HEK293 (cell line): ENCODE measurements at regions not wholly inside any gene's neighbourhood (a gene's known extent, or its start where the extent isn't known, plus 50 kb on each side); places are given as distances from the start of the nearest gene placed in this dataset.

Source experiments
- CTCF ChIA-PET: fragments of 350-600 bp; formaldehyde crosslinking; extraction: SDS; loops from one replicate; lab custom pipeline; 2021; ENCODE audit warnings: antibody characterized with exemption; lab: Yijun Ruan, JAX
- POLR2A ChIA-PET: fragments of 300-600 bp; formaldehyde crosslinking; extraction: SDS; loops from one replicate; lab custom pipeline; 2020; ENCODE audit warnings: antibody characterized with exemption, inconsistent platforms; lab: Yijun Ruan, JAX
- H3K27ac ChIP-seq: fragments of 200-500 bp; sonication (Bioruptor generic); 2 replicates; pipeline ENCODE4 v1.5.1; 2014; ENCODE audit warnings: low read depth, low read length, control low read depth, inconsistent platforms; ENCODE audit errors: extremely low read depth
- H3K36me3 ChIP-seq, 2 experiments: fragments of 200-500 bp in 1 of 2; sonication (Bioruptor generic) in 1 of 2; 1 replicate in 1 of 2; 2 replicates in 1 of 2; pipeline ENCODE4 v1.5.1; 2014 to 2017; ENCODE audit warnings: inconsistent platforms in 2 of 2, low read length in 2 of 2; ENCODE audit not compliant: control insufficient read depth in 2 of 2, insufficient read depth in 1 of 2
- H3K4me1 ChIP-seq: fragments of 200-500 bp; sonication (Bioruptor generic); 2 replicates; pipeline ENCODE4 v1.5.1; 2014; ENCODE audit warnings: mild to moderate bottlenecking, low read length, inconsistent platforms; ENCODE audit not compliant: control insufficient read depth, insufficient read depth
- H3K4me3 ChIP-seq: 2 replicates; pipeline ENCODE4 v1.5.1; 2011; ENCODE audit warnings: low read depth, mild to moderate bottlenecking, control low read depth, low read length, moderate library complexity
- H3K9me3 ChIP-seq: fragments of 200-500 bp; sonication (Bioruptor generic); 2 replicates; pipeline ENCODE4 v1.5.1; 2014; ENCODE audit warnings: low read depth, low read length, inconsistent platforms; ENCODE audit not compliant: control insufficient read depth, insufficient read depth
- KLF1 ChIP-seq: fragments of 450-650 bp; formaldehyde crosslinking; IDR thresholded peaks from 2 replicates; pipeline ENCODE4 v1.5.1; 2016; ENCODE audit warnings: missing biosample characterization, missing genetic modification characterization
- ZEB2 ChIP-seq: fragments of 450-650 bp; formaldehyde crosslinking; IDR thresholded peaks from 2 replicates; pipeline ENCODE4 v1.5.1; 2016; ENCODE audit warnings: missing biosample characterization, missing genetic modification characterization
- ZIC2 ChIP-seq: fragments of 450-650 bp; formaldehyde crosslinking; IDR thresholded peaks from 2 replicates; pipeline ENCODE4 v1.5.1; 2016; ENCODE audit warnings: missing biosample characterization, missing genetic modification characterization
- ZNF121 ChIP-seq: fragments of 450-650 bp; formaldehyde crosslinking; IDR thresholded peaks from 2 replicates; pipeline ENCODE4 v1.5.1; 2016; ENCODE audit warnings: missing biosample characterization, missing genetic modification characterization
- ZNF138 ChIP-seq: fragments of 450-650 bp; formaldehyde crosslinking; IDR thresholded peaks from 2 replicates; pipeline ENCODE4 v1.5.1; 2016; ENCODE audit warnings: missing biosample characterization, missing genetic modification characterization, borderline replicate concordance
- ZNF211 ChIP-seq: fragments of 450-650 bp; formaldehyde crosslinking; IDR thresholded peaks from 2 replicates; pipeline ENCODE4 v1.5.1; 2016; ENCODE audit warnings: low read depth, missing biosample characterization, missing genetic modification characterization
- ZNF23 ChIP-seq: fragments of 450-650 bp; formaldehyde crosslinking; IDR thresholded peaks from 2 replicates; pipeline ENCODE4 v1.5.1; 2016; ENCODE audit warnings: missing biosample characterization, missing genetic modification characterization, borderline replicate concordance
- ZNF354C ChIP-seq: fragments of 450-650 bp; formaldehyde crosslinking; IDR thresholded peaks from 2 replicates; pipeline ENCODE4 v1.5.1; 2016; ENCODE audit warnings: missing biosample characterization, missing genetic modification characterization, low read depth, borderline replicate concordance
- ZNF433 ChIP-seq: fragments of 450-650 bp; formaldehyde crosslinking; IDR thresholded peaks from 2 replicates; pipeline ENCODE4 v1.5.1; 2016; ENCODE audit warnings: missing biosample characterization, missing genetic modification characterization, low read depth
- ZNF629 ChIP-seq: fragments of 450-650 bp; formaldehyde crosslinking; IDR thresholded peaks from 2 replicates; pipeline ENCODE4 v1.5.1; 2017; ENCODE audit warnings: missing biosample characterization, missing genetic modification characterization
- ZNF777 ChIP-seq: fragments of 450-650 bp; formaldehyde crosslinking; IDR thresholded peaks from 2 replicates; pipeline ENCODE4 v1.5.1; 2017; ENCODE audit warnings: missing biosample characterization, missing genetic modification characterization, borderline replicate concordance
- TF ChIP-seq, protein P1 (sequence below): fragments of 450-650 bp; formaldehyde crosslinking; IDR thresholded peaks from 2 replicates; pipeline ENCODE4 v1.5.1; 2016; ENCODE audit warnings: missing biosample characterization, missing genetic modification characterization, borderline replicate concordance
- TF ChIP-seq, protein P2 (sequence below): fragments of 450-650 bp; formaldehyde crosslinking; IDR thresholded peaks from 2 replicates; pipeline ENCODE4 v1.5.1; 2017; ENCODE audit warnings: missing biosample characterization, missing genetic modification characterization
- TF ChIP-seq, protein P3 (sequence below): IDR thresholded peaks from 2 replicates; pipeline ENCODE4 v1.6.1; 2011; ENCODE audit warnings: mild to moderate bottlenecking, low read depth, low read length, borderline replicate concordance
- TF ChIP-seq, protein P4 (sequence below): fragments of 450-650 bp; formaldehyde crosslinking; IDR thresholded peaks from 2 replicates; pipeline ENCODE4 v1.5.1; 2016; ENCODE audit warnings: missing biosample characterization, missing genetic modification characterization, low read depth
- TF ChIP-seq, protein P5 (sequence below): fragments of 450-650 bp; formaldehyde crosslinking; IDR thresholded peaks from 2 replicates; pipeline ENCODE4 v1.5.1; 2016; ENCODE audit warnings: missing biosample characterization, missing genetic modification characterization
- TF ChIP-seq, protein P6 (sequence below): fragments of 450-650 bp; formaldehyde crosslinking; IDR thresholded peaks from 2 replicates; pipeline ENCODE4 v1.5.1; 2016; ENCODE audit warnings: missing biosample characterization, missing genetic modification characterization

DNA sequence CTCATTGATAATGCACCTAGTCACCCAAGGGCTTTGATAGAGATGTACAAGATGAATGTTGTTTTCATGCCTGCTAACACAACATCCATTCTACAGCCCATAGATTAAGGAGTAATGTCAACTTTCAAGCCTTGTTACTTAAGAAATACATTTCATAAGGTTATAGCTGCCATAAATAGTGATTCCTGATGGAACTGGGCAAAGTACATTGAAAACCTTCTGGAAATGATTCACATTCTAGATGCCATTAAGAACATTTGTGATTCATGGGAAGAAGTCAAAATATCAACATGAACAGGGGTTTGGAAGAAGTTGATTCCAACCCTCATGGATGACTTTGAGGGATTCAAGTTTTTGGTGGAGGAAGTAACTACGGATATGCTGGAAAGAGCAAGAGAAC is 135.2 kb downstream of the TLE3 start (continued):
- TF ChIP-seq, protein P1, sequence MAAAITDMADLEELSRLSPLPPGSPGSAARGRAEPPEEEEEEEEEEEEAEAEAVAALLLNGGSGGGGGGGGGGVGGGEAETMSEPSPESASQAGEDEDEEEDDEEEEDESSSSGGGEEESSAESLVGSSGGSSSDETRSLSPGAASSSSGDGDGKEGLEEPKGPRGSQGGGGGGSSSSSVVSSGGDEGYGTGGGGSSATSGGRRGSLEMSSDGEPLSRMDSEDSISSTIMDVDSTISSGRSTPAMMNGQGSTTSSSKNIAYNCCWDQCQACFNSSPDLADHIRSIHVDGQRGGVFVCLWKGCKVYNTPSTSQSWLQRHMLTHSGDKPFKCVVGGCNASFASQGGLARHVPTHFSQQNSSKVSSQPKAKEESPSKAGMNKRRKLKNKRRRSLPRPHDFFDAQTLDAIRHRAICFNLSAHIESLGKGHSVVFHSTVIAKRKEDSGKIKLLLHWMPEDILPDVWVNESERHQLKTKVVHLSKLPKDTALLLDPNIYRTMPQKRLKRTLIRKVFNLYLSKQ (tag by site-specific recombination): no peak
- TF ChIP-seq, protein P2, sequence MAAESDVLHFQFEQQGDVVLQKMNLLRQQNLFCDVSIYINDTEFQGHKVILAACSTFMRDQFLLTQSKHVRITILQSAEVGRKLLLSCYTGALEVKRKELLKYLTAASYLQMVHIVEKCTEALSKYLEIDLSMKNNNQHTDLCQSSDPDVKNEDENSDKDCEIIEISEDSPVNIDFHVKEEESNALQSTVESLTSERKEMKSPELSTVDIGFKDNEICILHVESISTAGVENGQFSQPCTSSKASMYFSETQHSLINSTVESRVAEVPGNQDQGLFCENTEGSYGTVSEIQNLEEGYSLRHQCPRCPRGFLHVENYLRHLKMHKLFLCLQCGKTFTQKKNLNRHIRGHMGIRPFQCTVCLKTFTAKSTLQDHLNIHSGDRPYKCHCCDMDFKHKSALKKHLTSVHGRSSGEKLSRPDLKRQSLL: no peak

DNA sequence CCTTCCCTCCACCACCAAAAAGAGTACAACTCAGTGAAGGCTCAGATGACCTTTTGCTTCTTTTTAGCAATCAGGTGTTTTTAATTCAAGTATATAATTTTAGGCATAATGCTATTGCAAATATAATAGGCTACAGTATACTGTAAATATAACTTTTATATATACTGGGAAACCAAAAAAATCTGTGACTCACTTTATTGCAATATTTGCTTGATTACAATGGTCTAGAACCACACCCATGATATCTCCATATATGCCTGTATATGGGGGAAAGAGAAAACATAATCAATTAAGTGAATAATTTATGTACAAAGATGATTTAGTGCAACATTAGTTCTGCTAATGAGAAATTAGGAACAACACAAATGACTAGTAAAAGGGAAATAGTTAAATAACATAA is 134.3 kb downstream of the TLE3 start:
- Histone ChIP-seq H3K4me3 (no peak overlapping the region), H3K27ac (no peak overlapping the region), H3K4me1 (no peaks in the 10 kb centered on the region), H3K36me3 (no peaks in the 10 kb centered on the region), H3K9me3 (no peaks in the 10 kb centered on the region)
- ChIA-PET POLR2A (no interaction called here), CTCF (no interaction called here)
- TF ChIP-seq ZEB2 (tag by site-specific recombination) (no peak), ZIC2 (tag by site-specific recombination) (no peak), ZNF121 (tag by site-specific recombination) (no peak), ZNF629 (no peak), ZNF211 (tag by site-specific recombination) (no peak), ZNF354C (tag by site-specific recombination) (no peak), KLF1 (no peak), ZNF433 (tag by site-specific recombination) (no peak), ZNF23 (no peak), ZNF138 (no peak), ZNF777 (tag by site-specific recombination) (no peak)
- TF ChIP-seq, protein P3, sequence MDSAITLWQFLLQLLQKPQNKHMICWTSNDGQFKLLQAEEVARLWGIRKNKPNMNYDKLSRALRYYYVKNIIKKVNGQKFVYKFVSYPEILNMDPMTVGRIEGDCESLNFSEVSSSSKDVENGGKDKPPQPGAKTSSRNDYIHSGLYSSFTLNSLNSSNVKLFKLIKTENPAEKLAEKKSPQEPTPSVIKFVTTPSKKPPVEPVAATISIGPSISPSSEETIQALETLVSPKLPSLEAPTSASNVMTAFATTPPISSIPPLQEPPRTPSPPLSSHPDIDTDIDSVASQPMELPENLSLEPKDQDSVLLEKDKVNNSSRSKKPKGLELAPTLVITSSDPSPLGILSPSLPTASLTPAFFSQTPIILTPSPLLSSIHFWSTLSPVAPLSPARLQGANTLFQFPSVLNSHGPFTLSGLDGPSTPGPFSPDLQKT: no peak
- TF ChIP-seq, protein P4, sequence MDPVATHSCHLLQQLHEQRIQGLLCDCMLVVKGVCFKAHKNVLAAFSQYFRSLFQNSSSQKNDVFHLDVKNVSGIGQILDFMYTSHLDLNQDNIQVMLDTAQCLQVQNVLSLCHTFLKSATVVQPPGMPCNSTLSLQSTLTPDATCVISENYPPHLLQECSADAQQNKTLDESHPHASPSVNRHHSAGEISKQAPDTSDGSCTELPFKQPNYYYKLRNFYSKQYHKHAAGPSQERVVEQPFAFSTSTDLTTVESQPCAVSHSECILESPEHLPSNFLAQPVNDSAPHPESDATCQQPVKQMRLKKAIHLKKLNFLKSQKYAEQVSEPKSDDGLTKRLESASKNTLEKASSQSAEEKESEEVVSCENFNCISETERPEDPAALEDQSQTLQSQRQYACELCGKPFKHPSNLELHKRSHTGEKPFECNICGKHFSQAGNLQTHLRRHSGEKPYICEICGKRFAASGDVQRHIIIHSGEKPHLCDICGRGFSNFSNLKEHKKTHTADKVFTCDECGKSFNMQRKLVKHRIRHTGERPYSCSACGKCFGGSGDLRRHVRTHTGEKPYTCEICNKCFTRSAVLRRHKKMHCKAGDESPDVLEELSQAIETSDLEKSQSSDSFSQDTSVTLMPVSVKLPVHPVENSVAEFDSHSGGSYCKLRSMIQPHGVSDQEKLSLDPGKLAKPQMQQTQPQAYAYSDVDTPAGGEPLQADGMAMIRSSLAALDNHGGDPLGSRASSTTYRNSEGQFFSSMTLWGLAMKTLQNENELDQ (tag by site-specific recombination): no peak
- TF ChIP-seq, protein P5, sequence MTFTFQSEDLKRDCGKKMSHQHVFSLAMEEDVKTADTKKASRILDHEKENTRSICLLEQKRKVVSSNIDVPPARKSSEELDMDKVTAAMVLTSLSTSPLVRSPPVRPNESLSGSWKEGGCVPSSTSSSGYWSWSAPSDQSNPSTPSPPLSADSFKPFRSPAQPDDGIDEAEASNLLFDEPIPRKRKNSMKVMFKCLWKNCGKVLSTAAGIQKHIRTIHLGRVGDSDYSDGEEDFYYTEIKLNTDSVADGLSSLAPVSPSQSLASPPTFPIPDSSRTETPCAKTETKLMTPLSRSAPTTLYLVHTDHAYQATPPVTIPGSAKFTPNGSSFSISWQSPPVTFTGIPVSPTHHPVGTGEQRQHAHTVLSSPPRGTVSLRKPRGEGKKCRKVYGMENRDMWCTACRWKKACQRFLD: no peak
- TF ChIP-seq, protein P6, sequence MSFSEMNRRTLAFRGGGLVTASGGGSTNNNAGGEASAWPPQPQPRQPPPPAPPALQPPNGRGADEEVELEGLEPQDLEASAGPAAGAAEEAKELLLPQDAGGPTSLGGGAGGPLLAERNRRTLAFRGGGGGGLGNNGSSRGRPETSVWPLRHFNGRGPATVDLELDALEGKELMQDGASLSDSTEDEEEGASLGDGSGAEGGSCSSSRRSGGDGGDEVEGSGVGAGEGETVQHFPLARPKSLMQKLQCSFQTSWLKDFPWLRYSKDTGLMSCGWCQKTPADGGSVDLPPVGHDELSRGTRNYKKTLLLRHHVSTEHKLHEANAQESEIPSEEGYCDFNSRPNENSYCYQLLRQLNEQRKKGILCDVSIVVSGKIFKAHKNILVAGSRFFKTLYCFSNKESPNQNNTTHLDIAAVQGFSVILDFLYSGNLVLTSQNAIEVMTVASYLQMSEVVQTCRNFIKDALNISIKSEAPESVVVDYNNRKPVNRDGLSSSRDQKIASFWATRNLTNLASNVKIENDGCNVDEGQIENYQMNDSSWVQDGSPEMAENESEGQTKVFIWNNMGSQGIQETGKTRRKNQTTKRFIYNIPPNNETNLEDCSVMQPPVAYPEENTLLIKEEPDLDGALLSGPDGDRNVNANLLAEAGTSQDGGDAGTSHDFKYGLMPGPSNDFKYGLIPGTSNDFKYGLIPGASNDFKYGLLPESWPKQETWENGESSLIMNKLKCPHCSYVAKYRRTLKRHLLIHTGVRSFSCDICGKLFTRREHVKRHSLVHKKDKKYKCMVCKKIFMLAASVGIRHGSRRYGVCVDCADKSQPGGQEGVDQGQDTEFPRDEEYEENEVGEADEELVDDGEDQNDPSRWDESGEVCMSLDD (tag by site-specific recombination): no peak
